ENCODE measurements at regions not wholly inside any gene's neighbourhood (a gene's known extent, or its start where the extent isn't known, plus 50 kb on each side); places are given as distances from the start of the nearest gene placed in this dataset.

DNA sequence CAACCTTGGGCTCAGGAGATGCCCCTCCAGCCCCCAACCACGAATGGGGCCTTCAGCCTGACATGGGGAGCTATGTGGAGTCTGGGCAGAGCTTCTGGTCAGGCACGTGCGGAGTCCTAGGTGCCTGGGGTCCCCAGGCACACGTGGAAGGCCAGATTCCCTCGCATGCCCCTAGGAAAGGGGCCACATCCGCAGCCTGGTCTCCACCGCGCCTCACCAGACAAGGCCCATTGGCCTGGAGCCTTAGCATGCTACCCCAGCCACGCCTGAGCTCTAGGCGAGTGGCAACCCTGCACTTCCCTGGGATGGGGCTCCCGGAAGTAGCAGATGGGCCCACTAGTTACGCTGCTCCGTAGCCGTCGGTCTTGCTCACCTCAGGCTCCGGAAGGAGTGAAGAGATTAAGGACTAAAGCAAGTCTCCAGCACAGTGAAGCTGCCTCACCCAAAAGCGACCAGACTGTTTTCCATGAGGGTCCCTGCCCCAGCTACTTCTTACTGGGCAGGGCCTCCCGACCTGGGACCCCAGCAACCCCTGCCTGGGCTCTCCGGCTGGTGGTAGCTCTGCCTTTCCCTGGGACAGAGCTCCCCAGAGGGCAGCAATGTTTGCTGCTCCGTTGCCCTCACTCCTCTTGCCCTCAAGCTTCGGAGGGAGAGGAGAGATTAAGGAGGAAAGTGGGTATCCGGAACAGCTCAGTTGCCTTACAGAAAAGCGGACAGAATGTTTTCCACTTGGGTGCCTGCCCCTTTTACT lies 93.2 kb upstream of the IMPG1 start:
- Histone ChIP-seq H3K36me3 (replicated peaks in 1 of 2; ENCODE audit: control insufficient read depth in 1 of 2, insufficient read depth in 2 of 2, low read length in 1 of 2) (no peaks in the 10 kb centered on the region), H3K4me1 (ENCODE audit: control insufficient read depth in 1 of 2, insufficient read depth in 2 of 2, low read depth in 1 of 2, low read length in 1 of 2) (no peaks in the 10 kb centered on the region), H2AFZ (ENCODE audit: low read depth) (no peak overlapping the region), H3F3A (replicated peaks; ENCODE audit: insufficient read depth) (no peaks in the 10 kb centered on the region), H3K9ac (no peak overlapping the region), H3K27ac (ENCODE audit: low read depth in 2 of 2, low read length in 1 of 2) (no peak overlapping the region), H3K4me3 (ENCODE audit: low read depth in 2 of 2, low read length in 1 of 2) (no peak overlapping the region), H3K27me3 (ENCODE audit: insufficient read depth) (no peaks in the 10 kb centered on the region), H3K79me2 (ENCODE audit: insufficient read depth) (no peaks in the 10 kb centered on the region), H3K4me2 (no peak overlapping the region), H3K9me2 (no peaks in the 10 kb centered on the region), H4K20me1 (ENCODE audit: insufficient read depth) (no peaks in the 10 kb centered on the region), H3K9me3 (no peaks in the 10 kb centered on the region)
- POLR2A ChIA-PET, result no interaction called here
- DNase-seq, result no peak
- CTCF ChIA-PET, result interaction anchor here (1.2 kb wide), 1 partner anchor 8 kb away, joined by 3 read pairs; no protein-coding TSS in a partner anchor
- no peak for TF ChIP-seq YY1 (IDR thresholded peaks at IDR 0.05; ENCODE audit: low read depth)
- TF ChIP-seq SMC3 (IDR thresholded peaks at IDR 0.05; ENCODE audit: low read depth, low read length), result no peak
- no peak for TF ChIP-seq TCF12 (IDR thresholded peaks at IDR 0.05)
- TF ChIP-seq TAF1 (IDR thresholded peaks at IDR 0.05; ENCODE audit: borderline replicate concordance, low read depth, low read length), result no peak
- TF ChIP-seq EP300 (IDR thresholded peaks at IDR 0.05; ENCODE audit: borderline replicate concordance in 1 of 2, low read depth in 1 of 2, low read length in 1 of 2), result no peak
- no peak for TF ChIP-seq POLR2AphosphoS5 (IDR thresholded peaks at IDR 0.05; ENCODE audit: low read depth, low read length)
- no peak for TF ChIP-seq ELF1 (IDR thresholded peaks at IDR 0.05)
- TF ChIP-seq ZBTB33 (IDR thresholded peaks at IDR 0.05; ENCODE audit: borderline replicate concordance, low read depth), result no peak
- 32% methylated on average over 11 of the region's 23 CpGs for WGBS (ENCODE audit: low lambda C conversion rate)

DNA sequence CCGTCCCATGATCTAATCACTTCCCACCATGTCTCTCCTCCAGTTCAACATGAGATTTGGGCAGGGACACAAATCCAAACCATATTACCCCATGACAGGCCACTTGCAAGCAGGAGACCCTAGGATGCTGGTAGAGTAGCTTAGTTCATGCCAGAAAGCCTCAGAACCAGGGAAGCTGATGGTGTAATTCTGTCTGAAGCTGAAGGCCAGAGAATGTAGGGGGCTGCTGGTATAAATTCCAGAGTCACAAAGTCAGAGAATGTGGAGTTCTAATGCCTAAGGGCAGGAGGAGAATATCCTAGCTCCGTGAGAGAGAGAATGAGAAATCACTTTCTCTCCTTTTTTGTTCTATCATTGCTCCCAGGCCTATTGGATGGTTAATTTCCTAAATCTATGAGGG lies 90.3 kb upstream of the IMPG1 start:
- POLR2A ChIA-PET, result no interaction called here
- no peak overlapping the region for H3K9ac ChIP-seq
- no peak for TF ChIP-seq TCF12 (IDR thresholded peaks at IDR 0.05)
- TF ChIP-seq, protein P1, sequence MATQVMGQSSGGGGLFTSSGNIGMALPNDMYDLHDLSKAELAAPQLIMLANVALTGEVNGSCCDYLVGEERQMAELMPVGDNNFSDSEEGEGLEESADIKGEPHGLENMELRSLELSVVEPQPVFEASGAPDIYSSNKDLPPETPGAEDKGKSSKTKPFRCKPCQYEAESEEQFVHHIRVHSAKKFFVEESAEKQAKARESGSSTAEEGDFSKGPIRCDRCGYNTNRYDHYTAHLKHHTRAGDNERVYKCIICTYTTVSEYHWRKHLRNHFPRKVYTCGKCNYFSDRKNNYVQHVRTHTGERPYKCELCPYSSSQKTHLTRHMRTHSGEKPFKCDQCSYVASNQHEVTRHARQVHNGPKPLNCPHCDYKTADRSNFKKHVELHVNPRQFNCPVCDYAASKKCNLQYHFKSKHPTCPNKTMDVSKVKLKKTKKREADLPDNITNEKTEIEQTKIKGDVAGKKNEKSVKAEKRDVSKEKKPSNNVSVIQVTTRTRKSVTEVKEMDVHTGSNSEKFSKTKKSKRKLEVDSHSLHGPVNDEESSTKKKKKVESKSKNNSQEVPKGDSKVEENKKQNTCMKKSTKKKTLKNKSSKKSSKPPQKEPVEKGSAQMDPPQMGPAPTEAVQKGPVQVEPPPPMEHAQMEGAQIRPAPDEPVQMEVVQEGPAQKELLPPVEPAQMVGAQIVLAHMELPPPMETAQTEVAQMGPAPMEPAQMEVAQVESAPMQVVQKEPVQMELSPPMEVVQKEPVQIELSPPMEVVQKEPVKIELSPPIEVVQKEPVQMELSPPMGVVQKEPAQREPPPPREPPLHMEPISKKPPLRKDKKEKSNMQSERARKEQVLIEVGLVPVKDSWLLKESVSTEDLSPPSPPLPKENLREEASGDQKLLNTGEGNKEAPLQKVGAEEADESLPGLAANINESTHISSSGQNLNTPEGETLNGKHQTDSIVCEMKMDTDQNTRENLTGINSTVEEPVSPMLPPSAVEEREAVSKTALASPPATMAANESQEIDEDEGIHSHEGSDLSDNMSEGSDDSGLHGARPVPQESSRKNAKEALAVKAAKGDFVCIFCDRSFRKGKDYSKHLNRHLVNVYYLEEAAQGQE (IDR thresholded peaks at IDR 0.05; ENCODE audit: low read depth, low read length), result no peak
- TF ChIP-seq EZH2phosphoT487 (IDR thresholded peaks at IDR 0.05; ENCODE audit: borderline replicate concordance, low read depth), result no peak
- TF ChIP-seq ELF1 (IDR thresholded peaks at IDR 0.05), result no peak
- no peak for TF ChIP-seq MEF2A (IDR thresholded peaks at IDR 0.05; ENCODE audit: borderline replicate concordance, low read depth)
- TF ChIP-seq RCOR1 (IDR thresholded peaks at IDR 0.05; ENCODE audit: low read length), result no peak
- TF ChIP-seq, protein P2, sequence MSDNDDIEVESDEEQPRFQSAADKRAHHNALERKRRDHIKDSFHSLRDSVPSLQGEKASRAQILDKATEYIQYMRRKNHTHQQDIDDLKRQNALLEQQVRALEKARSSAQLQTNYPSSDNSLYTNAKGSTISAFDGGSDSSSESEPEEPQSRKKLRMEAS (IDR thresholded peaks at IDR 0.05; ENCODE audit: low read depth), result no peak
- TF ChIP-seq IRF3 (IDR thresholded peaks at IDR 0.05; ENCODE audit: low read depth, low read length), result no peak
- no peak for TF ChIP-seq RAD21 (IDR thresholded peaks at IDR 0.05; ENCODE audit: low read length)
- TF ChIP-seq, protein P3, sequence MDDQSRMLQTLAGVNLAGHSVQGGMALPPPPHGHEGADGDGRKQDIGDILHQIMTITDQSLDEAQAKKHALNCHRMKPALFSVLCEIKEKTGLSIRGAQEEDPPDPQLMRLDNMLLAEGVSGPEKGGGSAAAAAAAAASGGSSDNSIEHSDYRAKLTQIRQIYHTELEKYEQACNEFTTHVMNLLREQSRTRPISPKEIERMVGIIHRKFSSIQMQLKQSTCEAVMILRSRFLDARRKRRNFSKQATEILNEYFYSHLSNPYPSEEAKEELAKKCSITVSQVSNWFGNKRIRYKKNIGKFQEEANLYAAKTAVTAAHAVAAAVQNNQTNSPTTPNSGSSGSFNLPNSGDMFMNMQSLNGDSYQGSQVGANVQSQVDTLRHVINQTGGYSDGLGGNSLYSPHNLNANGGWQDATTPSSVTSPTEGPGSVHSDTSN (IDR thresholded peaks at IDR 0.05), result no peak
- no peak for TF ChIP-seq ZBTB33 (IDR thresholded peaks at IDR 0.05; ENCODE audit: borderline replicate concordance, low read depth)

More for the DNA sequence above, 90.3 kb upstream of the IMPG1 start:
- Histone ChIP-seq H4K20me1 (ENCODE audit: insufficient read depth) (no peaks in the 10 kb centered on the region), H3K4me1 (ENCODE audit: control insufficient read depth in 1 of 2, insufficient read depth in 2 of 2, low read depth in 1 of 2, low read length in 1 of 2) (no peaks in the 10 kb centered on the region), H3K36me3 (replicated peaks in 1 of 2; ENCODE audit: control insufficient read depth in 1 of 2, insufficient read depth in 2 of 2, low read length in 1 of 2) (no peaks in the 10 kb centered on the region), H3F3A (replicated peaks; ENCODE audit: insufficient read depth) (no peaks in the 10 kb centered on the region), H3K27ac (ENCODE audit: low read depth in 2 of 2, low read length in 1 of 2) (no peak overlapping the region), H3K79me2 (ENCODE audit: insufficient read depth) (no peaks in the 10 kb centered on the region), H3K4me3 (ENCODE audit: low read depth in 2 of 2, low read length in 1 of 2) (no peak overlapping the region), H3K9me3 (no peaks in the 10 kb centered on the region), H3K4me2 (no peak overlapping the region), H3K9me2 (no peaks in the 10 kb centered on the region), H2AFZ (ENCODE audit: low read depth) (no peak overlapping the region), H3K27me3 (ENCODE audit: insufficient read depth) (no peaks in the 10 kb centered on the region)
- CTCF ChIA-PET, result interaction anchor here (0.6 kb wide), 1 partner anchor 107 kb away, joined by 3 read pairs; no protein-coding TSS in a partner anchor
- 0% methylated on average over 2 of the region's 2 CpGs for WGBS (ENCODE audit: low lambda C conversion rate)
- no peak for DNase-seq

Data from SK-N-SH (cell line).